ENCODE measurements at regions not wholly inside any gene's neighbourhood (a gene's known extent, or its start where the extent isn't known, plus 50 kb on each side); places are given as distances from the start of the nearest gene placed in this dataset.

DNA sequence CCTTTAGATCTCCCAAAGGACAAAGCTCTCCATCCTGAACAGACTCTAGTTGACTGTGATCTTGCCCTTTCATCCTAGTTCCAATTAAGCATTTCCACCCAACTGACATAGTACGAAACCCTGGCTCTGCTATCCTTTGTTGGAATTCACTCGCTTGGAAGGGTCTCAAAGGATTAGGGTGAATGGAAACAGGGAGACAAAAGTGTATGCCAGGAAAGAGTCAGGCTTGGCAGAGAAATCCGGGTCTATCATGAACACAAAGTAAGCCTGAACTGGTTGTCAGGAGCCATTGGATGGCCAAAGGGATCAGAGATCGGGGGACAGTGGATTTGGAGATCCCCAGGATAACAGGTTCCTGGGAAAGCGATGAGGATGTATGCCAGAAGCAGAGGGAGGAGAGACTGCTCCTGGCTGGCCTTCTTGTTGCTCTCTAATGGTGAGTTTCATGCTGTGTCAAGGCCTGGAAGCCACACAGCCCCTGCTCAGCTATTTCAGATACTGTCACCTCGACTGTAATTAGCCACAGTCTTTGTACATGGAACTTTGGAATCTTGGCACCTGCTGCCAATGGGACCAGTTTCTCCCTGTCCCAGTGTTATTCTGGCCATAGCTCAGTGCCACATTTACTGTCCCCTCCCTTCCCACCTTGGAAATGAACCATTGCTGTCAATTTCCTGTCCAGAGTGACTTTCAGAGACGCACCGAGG lies 1168.7 kb upstream of the AUTS2 start:
- no peak for TF ChIP-seq EZH2 (IDR thresholded peaks at IDR 0.05; ENCODE audit: insufficient read depth, poor library complexity, severe bottlenecking)
- TF ChIP-seq EZH2phosphoT487 (IDR thresholded peaks at IDR 0.05; ENCODE audit: insufficient read depth, low read depth), result no peak

Data from GM23248 (cell line).